Loucy (cell line): ENCODE measurements at regions not wholly inside any gene's neighbourhood (a gene's known extent, or its start where the extent isn't known, plus 50 kb on each side); places are given as distances from the start of the nearest gene placed in this dataset.

Experiments used
- EZH2phosphoT487 ChIP-seq: fragments of 200-600 bp; IDR thresholded peaks from 2 replicates; pipeline ENCODE4 v1.6.1; 2018; ENCODE audit warnings: antibody characterized with exemption, mild to moderate bottlenecking, moderate library complexity, borderline replicate concordance
- TF ChIP-seq, protein P1 (sequence below): fragments of 200-600 bp; sonication (generic); conservative IDR thresholded peaks from 2 replicates; pipeline ENCODE4 v1.5.1; 2014; ENCODE audit warnings: mild to moderate bottlenecking, antibody characterized with exemption, low read length

DNA sequence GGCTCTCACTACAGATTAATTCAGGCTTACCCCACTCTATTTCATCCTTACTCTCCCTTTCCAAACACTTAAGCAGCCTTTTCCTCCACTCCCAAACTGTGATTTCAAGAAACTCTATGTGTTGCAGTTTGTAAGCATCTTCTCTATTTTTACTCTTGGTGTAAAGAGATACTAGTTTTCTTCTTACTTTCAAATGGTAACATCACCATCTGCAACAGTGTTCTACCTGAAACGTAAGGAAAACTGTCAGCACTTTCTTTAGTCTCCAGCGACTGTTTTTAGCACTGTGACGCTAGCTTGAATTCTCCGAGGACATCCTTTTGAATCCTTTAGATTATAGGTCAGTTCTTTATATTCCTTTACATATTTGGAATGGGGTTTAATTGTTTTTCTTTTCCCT is 335.2 kb downstream of the PDGFC start:
- TF ChIP-seq, protein P1, sequence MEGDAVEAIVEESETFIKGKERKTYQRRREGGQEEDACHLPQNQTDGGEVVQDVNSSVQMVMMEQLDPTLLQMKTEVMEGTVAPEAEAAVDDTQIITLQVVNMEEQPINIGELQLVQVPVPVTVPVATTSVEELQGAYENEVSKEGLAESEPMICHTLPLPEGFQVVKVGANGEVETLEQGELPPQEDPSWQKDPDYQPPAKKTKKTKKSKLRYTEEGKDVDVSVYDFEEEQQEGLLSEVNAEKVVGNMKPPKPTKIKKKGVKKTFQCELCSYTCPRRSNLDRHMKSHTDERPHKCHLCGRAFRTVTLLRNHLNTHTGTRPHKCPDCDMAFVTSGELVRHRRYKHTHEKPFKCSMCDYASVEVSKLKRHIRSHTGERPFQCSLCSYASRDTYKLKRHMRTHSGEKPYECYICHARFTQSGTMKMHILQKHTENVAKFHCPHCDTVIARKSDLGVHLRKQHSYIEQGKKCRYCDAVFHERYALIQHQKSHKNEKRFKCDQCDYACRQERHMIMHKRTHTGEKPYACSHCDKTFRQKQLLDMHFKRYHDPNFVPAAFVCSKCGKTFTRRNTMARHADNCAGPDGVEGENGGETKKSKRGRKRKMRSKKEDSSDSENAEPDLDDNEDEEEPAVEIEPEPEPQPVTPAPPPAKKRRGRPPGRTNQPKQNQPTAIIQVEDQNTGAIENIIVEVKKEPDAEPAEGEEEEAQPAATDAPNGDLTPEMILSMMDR: no peak
- TF ChIP-seq EZH2phosphoT487: no peak
